ENCODE measurements at regions not wholly inside any gene's neighbourhood (a gene's known extent, or its start where the extent isn't known, plus 50 kb on each side); places are given as distances from the start of the nearest gene placed in this dataset.

- WGBS, 2 donors (ENCODE audit: low coverage in 1 of 2): 69% methylated on average over 4 to 11 of the region's 11 CpGs
- in situ Hi-C loops (cut with MboI; ENCODE audit: low pct_ligation_motif_present in 1 of 4, low pct_unique_long_range_greater_than_20kb in 1 of 4, low sequenced_read_pairs in 3 of 4): no loop called here
- DNase-seq: no peak
These were observed 178.0 kb downstream of the ICOS start for GRCh38 chr2:204114295-204115136.

GRCh38 chr2:204115137-204116056 lies 178.8 kb downstream of the ICOS start:
- no peaks in the 10 kb centered on the region for H3K9me3 ChIP-seq
- TF ChIP-seq, protein P1, sequence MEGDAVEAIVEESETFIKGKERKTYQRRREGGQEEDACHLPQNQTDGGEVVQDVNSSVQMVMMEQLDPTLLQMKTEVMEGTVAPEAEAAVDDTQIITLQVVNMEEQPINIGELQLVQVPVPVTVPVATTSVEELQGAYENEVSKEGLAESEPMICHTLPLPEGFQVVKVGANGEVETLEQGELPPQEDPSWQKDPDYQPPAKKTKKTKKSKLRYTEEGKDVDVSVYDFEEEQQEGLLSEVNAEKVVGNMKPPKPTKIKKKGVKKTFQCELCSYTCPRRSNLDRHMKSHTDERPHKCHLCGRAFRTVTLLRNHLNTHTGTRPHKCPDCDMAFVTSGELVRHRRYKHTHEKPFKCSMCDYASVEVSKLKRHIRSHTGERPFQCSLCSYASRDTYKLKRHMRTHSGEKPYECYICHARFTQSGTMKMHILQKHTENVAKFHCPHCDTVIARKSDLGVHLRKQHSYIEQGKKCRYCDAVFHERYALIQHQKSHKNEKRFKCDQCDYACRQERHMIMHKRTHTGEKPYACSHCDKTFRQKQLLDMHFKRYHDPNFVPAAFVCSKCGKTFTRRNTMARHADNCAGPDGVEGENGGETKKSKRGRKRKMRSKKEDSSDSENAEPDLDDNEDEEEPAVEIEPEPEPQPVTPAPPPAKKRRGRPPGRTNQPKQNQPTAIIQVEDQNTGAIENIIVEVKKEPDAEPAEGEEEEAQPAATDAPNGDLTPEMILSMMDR (IDR thresholded peaks at IDR 0.05): no peak
- DNase-seq: no peak
- H3K36me3 ChIP-seq: no peaks in the 10 kb centered on the region
- H3K4me3 ChIP-seq: no peak overlapping the region
- in situ Hi-C loops (cut with MboI; ENCODE audit: low pct_ligation_motif_present in 1 of 4, low pct_unique_long_range_greater_than_20kb in 1 of 4, low sequenced_read_pairs in 3 of 4) (no loop called here), intact Hi-C loops (cut with DNase I; ENCODE audit: low total_unique reads) (no loop called here)
- no peaks in the 10 kb centered on the region for H3K27me3 ChIP-seq
- WGBS, 2 donors (ENCODE audit: low coverage in 1 of 2): 82 to 90% methylated on average over 2 to 5 of the region's 5 CpGs
- H3K27ac ChIP-seq: peak overlapping the region in 3 of 4 donors; percentile 24 to 60 (median 42)
- peaks cover 5 to 47% (median 14%) of the 10 kb centered on the region in 4 donors for H3K4me1 ChIP-seq

More at GRCh38 chr2:204114295-204115136, 178.0 kb downstream of the ICOS start:
- Histone ChIP-seq H3K27ac (no peak overlapping the region), H3K4me1 (peaks cover 5 to 51% (median 17%) of the 10 kb centered on the region in 4 donors), H3K36me3 (no peaks in the 10 kb centered on the region), H3K27me3 (no peaks in the 10 kb centered on the region), H3K9me3 (no peaks in the 10 kb centered on the region), H3K4me3 (no peak overlapping the region)
- TF ChIP-seq EP300 (IDR thresholded peaks at IDR 0.05; ENCODE audit: low read depth) (no peak), POLR2AphosphoS5 (IDR thresholded peaks at IDR 0.05) (no peak), POLR2A (IDR thresholded peaks at IDR 0.05) (no peak)
- TF ChIP-seq, protein P1 (IDR thresholded peaks at IDR 0.05): no peak
- intact Hi-C loops (cut with DNase I; ENCODE audit: low total_unique reads): no loop called here

- Histone ChIP-seq H3K27ac (peak overlapping the region; percentile 24 to 60 (median 40)), H3K4me3 (no peak overlapping the region), H3K4me1 (peaks cover 5 to 38% (median 10%) of the 10 kb centered on the region in 4 donors), H3K27me3 (no peaks in the 10 kb centered on the region), H3K9me3 (no peaks in the 10 kb centered on the region), H3K36me3 (no peaks in the 10 kb centered on the region)
- in situ Hi-C loops (cut with MboI; ENCODE audit: low pct_ligation_motif_present in 1 of 4, low pct_unique_long_range_greater_than_20kb in 1 of 4, low sequenced_read_pairs in 3 of 4) (no loop called here), intact Hi-C loops (cut with DNase I; ENCODE audit: low total_unique reads) (no loop called here)
- no peak for TF ChIP-seq POLR2A (IDR thresholded peaks at IDR 0.05)
- no peak for TF ChIP-seq POLR2AphosphoS5 (IDR thresholded peaks at IDR 0.05)
- TF ChIP-seq, protein P1 (IDR thresholded peaks at IDR 0.05): no peak
- TF ChIP-seq EP300 (IDR thresholded peaks at IDR 0.05; ENCODE audit: low read depth): no peak
- WGBS, 2 donors (ENCODE audit: low coverage in 1 of 2): 62 to 65% methylated on average over 6 of the region's 6 CpGs
- DNase-seq: no peak
These were observed 179.7 kb downstream of the ICOS start for GRCh38 chr2:204116159-204116792.

DNA sequence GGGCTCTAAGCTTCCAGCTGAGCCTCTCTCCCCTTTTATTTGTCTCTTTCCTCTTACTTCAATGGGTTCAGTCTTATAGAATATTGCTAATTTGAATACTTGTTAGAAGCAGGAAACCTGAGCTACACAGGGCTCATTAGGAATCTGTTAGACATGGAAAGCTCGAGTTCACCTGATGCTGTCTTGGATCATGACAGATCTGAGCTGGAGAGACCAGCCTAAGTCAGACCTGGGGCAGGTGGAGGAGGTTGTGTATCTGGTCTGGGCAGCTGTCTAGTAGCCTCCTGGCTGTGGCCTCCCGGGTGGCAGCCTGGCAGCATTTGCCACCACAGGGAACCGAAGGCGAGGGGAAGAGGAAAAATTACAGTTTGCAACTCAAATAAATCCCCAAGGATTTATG lies 185.9 kb downstream of the ICOS start:
- intact Hi-C loops (cut with DNase I; ENCODE audit: low total_unique reads) (no loop called here), in situ Hi-C loops (cut with MboI; ENCODE audit: low pct_ligation_motif_present in 1 of 4, low pct_unique_long_range_greater_than_20kb in 1 of 4, low sequenced_read_pairs in 3 of 4) (no loop called here)
- no peak for DNase-seq
- Histone ChIP-seq H3K4me1 (peaks cover 0 to 3% (median 0%) of the 10 kb centered on the region in 4 donors), H3K27ac (no peak overlapping the region), H3K27me3 (no peaks in the 10 kb centered on the region), H3K9me3 (no peaks in the 10 kb centered on the region), H3K4me3 (no peak overlapping the region), H3K36me3 (no peaks in the 10 kb centered on the region)
- TF ChIP-seq, protein P1 (IDR thresholded peaks at IDR 0.05): no peak
- TF ChIP-seq POLR2A (IDR thresholded peaks at IDR 0.05) (no peak), EP300 (IDR thresholded peaks at IDR 0.05; ENCODE audit: low read depth) (no peak), POLR2AphosphoS5 (IDR thresholded peaks at IDR 0.05) (no peak)
- WGBS, 2 donors (ENCODE audit: low coverage in 1 of 2): 38 to 47% methylated on average over 4 of the region's 4 CpGs
